Lower leg skin (tissue), 4 donors: ENCODE measurements at regions not wholly inside any gene's neighbourhood (a gene's known extent, or its start where the extent isn't known, plus 50 kb on each side); places are given as distances from the start of the nearest gene placed in this dataset.

Experiments used
- DNase-seq, 2 donors: peaks; one replicate each; pipeline ENCODE4 v3.0.0-alpha.2; 2019; ENCODE audit warnings: low spot score in 2 of 2
- H3K4me3 ChIP-seq: fragments of 200-600 bp; sonication (generic); 2 replicates; pipeline ENCODE4 v1.5.1; 2017; ENCODE audit warnings: mild to moderate bottlenecking, low read depth; ENCODE audit not compliant: poor library complexity, severe bottlenecking
- POLR2A ChIP-seq, 2 donors: fragments of 450-650 bp; IDR thresholded peaks; one replicate each; pipeline ENCODE4 v1.6.1; 2016 to 2017; ENCODE audit warnings: antibody characterized with exemption in 2 of 2, mild to moderate bottlenecking in 1 of 2, moderate library complexity in 1 of 2
- whole genome bisulfite sequencing, 2 donors: methylation state at CpG; one replicate each; pipeline ENCODE4 v1.1.5; 2018; 5-methylcytosine and 5-hydroxymethylcytosine counted together
- intact Hi-C: fragments of 100-400 bp; cut with DNase I; formaldehyde crosslinking; loops from one replicate; pipeline ENCODE4 v1.15.0; 2023; ENCODE audit warnings: low total_unique reads
- TF ChIP-seq, protein P1 (sequence below), 3 donors: fragments of 450-650 bp; IDR thresholded peaks; one replicate each; pipeline ENCODE4 v1.5.1; 2016; ENCODE audit warnings: antibody characterized with exemption in 3 of 3, mild to moderate bottlenecking in 3 of 3, moderate library complexity in 2 of 3

DNA sequence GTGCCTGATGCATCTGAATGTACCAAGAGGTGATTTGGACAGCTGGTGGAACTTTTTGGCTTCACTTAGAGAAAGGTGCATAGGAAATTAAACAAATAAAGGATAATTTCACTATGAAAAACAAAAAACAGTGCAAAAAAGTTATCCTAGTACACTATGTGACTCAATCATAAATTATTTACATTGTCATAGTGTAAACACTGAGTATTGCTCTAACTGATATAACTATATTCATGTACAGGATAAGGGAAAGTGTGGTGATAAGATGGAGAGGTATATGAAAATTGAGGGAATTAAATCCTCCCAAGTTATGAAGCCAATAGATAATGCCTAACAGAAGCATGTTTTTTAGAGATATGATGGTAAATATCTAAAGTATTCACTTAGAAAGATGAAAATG, 50.2 kb upstream of the CPNE4 start:
- TF ChIP-seq POLR2A (IDR thresholded peaks at IDR 0.05) = no peak
- TF ChIP-seq, protein P1, sequence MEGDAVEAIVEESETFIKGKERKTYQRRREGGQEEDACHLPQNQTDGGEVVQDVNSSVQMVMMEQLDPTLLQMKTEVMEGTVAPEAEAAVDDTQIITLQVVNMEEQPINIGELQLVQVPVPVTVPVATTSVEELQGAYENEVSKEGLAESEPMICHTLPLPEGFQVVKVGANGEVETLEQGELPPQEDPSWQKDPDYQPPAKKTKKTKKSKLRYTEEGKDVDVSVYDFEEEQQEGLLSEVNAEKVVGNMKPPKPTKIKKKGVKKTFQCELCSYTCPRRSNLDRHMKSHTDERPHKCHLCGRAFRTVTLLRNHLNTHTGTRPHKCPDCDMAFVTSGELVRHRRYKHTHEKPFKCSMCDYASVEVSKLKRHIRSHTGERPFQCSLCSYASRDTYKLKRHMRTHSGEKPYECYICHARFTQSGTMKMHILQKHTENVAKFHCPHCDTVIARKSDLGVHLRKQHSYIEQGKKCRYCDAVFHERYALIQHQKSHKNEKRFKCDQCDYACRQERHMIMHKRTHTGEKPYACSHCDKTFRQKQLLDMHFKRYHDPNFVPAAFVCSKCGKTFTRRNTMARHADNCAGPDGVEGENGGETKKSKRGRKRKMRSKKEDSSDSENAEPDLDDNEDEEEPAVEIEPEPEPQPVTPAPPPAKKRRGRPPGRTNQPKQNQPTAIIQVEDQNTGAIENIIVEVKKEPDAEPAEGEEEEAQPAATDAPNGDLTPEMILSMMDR (IDR thresholded peaks at IDR 0.05) = no peak
- DNase-seq = no peak
- intact Hi-C loops = no loop called here
- H3K4me3 ChIP-seq = no peak overlapping the region

- WGBS, 2 donors = 64 to 71% methylated on average over 1 of the region's 1 CpG
- TF ChIP-seq, protein P1 (IDR thresholded peaks at IDR 0.05) = no peak
- no peak for TF ChIP-seq POLR2A (IDR thresholded peaks at IDR 0.05)
Observed at GRCh38 chr3:132087356-132087755, 52.5 kb upstream of the CPNE4 start.

DNA sequence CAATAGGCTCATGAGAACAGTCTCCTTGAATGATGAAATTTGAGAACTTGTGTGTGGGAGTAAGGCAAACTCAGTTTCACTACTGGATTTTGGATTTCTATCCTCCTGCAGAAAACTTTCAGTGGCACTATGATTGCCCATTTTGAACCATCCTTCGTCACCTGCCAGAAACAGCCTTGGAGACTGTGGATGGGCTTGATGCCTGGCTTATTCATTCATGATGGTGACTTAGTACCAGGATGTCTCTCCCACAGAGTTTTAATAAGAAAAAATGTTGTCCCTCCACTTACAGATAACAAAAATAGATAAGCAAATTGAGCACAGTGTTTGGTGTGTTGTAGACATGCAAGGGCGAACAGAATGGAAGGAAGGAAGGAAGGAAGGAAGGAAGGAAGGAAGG, 53.5 kb upstream of the CPNE4 start:
- no peak overlapping the region for H3K4me3 ChIP-seq
- DNase-seq = no peak
- TF ChIP-seq POLR2A (IDR thresholded peaks at IDR 0.05) = no peak
- TF ChIP-seq, protein P1 (IDR thresholded peaks at IDR 0.05) = no peak
- WGBS, 2 donors = 60 to 77% methylated on average over 2 of the region's 2 CpGs
- intact Hi-C loops = no loop called here

More at GRCh38 chr3:132087356-132087755, 52.5 kb upstream of the CPNE4 start:
- no peak overlapping the region for H3K4me3 ChIP-seq
- DNase-seq = no peak
- intact Hi-C loops = no loop called here

- 68 to 83% methylated on average over 2 of the region's 2 CpGs for WGBS, 2 donors
- TF ChIP-seq POLR2A (IDR thresholded peaks at IDR 0.05) = no peak
- TF ChIP-seq, protein P1 (IDR thresholded peaks at IDR 0.05) = no peak
- H3K4me3 ChIP-seq = no peak overlapping the region
- DNase-seq = no peak
- intact Hi-C loops = no loop called here
Observed at GRCh38 chr3:132090921-132091320, 56.1 kb upstream of the CPNE4 start.

DNA sequence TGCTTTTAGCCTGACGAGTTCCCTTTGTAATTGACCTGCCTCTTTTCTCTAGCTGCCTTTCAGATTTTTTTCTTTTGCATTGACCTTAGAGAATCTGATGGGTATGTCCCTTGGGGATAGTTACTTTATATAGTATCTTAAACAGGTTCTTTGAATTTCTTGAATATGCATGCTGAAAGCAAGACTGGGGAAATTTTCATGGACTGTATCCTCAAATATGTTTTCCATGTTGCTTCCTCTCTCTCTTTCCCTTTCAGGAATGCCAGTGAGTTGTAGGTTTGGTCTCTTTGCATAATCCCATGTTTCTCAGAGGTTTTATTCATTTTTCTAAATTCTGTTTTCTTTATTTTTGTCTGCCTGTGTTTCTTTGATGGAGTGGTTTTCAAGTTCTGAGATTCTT, 81.8 kb upstream of the CPNE4 start:
- no peak overlapping the region for H3K4me3 ChIP-seq
- intact Hi-C loops = no loop called here
- no peak for TF ChIP-seq POLR2A (IDR thresholded peaks at IDR 0.05)
- TF ChIP-seq, protein P1 (IDR thresholded peaks at IDR 0.05) = no peak
- 74 to 84% methylated on average over 1 of the region's 1 CpG for WGBS, 2 donors
- DNase-seq = no peak

GRCh38 chr3:132117642-132118041, 82.8 kb upstream of the CPNE4 start:
- DNase-seq = no peak
- intact Hi-C loops = no loop called here
- 91% methylated on average over 1 of the region's 1 CpG; no CpG with 5 or more reads in 1 of the 2 donors for WGBS, 2 donors
- H3K4me3 ChIP-seq = no peak overlapping the region
- no peak for TF ChIP-seq POLR2A (IDR thresholded peaks at IDR 0.05)
- TF ChIP-seq, protein P1 (IDR thresholded peaks at IDR 0.05) = no peak
